GM20000 (cell line): ENCODE measurements at regions not wholly inside any gene's neighbourhood (a gene's known extent, or its start where the extent isn't known, plus 50 kb on each side); places are given as distances from the start of the nearest gene placed in this dataset.

Experiments used
- DNase-seq: peaks from one replicate; pipeline ENCODE4 v3.0.0; 2012; ENCODE audit warnings: low spot score
- TF ChIP-seq, protein P1 (sequence below): IDR thresholded peaks from 2 replicates; pipeline ENCODE4 v1.5.1; 2012; ENCODE audit warnings: mild to moderate bottlenecking, control low read depth; ENCODE audit errors: extremely low read depth, missing control alignments

DNA sequence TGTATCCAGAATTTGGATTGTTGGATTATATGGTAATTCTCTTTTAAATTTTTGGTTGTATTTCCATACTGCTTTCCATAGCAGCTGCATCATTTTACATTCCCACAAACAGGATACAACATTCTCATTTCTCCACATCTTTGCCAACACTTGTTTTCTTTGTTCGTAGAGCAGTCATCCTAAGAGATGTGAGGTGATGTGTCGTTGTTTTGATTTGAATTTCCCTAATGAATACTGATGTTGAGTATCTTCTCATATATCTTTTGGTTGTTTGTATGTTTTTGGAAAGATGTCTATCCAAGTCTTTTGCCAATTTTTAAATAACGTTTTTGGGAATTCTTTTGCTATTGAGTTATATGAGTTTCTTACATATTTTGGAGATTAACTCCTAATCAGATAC lies 93.6 kb downstream of the GMNC start:
- TF ChIP-seq, protein P1, sequence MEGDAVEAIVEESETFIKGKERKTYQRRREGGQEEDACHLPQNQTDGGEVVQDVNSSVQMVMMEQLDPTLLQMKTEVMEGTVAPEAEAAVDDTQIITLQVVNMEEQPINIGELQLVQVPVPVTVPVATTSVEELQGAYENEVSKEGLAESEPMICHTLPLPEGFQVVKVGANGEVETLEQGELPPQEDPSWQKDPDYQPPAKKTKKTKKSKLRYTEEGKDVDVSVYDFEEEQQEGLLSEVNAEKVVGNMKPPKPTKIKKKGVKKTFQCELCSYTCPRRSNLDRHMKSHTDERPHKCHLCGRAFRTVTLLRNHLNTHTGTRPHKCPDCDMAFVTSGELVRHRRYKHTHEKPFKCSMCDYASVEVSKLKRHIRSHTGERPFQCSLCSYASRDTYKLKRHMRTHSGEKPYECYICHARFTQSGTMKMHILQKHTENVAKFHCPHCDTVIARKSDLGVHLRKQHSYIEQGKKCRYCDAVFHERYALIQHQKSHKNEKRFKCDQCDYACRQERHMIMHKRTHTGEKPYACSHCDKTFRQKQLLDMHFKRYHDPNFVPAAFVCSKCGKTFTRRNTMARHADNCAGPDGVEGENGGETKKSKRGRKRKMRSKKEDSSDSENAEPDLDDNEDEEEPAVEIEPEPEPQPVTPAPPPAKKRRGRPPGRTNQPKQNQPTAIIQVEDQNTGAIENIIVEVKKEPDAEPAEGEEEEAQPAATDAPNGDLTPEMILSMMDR = no peak

DNA sequence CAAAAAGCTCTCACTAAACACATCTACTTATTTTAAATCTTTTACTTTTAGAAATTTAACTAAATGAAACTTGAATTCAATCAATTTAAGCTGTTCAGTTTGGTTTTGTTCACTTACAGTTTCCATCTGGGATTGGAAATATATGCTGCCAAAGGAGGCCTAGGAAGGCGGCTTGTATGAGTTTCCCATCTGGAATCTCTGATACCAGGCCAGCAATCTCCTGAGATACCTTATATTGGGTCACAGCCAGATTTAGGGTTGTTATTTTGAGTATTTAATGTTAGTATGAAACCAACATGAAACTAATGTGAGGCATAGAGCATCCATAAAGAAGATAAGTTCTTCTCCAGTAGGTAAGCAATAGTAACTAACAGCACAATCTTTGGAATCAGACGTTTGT lies 94.6 kb downstream of the GMNC start:
- TF ChIP-seq, protein P1 = no peak

More for the DNA sequence above, 93.6 kb downstream of the GMNC start:
- DNase-seq = no peak

DNA sequence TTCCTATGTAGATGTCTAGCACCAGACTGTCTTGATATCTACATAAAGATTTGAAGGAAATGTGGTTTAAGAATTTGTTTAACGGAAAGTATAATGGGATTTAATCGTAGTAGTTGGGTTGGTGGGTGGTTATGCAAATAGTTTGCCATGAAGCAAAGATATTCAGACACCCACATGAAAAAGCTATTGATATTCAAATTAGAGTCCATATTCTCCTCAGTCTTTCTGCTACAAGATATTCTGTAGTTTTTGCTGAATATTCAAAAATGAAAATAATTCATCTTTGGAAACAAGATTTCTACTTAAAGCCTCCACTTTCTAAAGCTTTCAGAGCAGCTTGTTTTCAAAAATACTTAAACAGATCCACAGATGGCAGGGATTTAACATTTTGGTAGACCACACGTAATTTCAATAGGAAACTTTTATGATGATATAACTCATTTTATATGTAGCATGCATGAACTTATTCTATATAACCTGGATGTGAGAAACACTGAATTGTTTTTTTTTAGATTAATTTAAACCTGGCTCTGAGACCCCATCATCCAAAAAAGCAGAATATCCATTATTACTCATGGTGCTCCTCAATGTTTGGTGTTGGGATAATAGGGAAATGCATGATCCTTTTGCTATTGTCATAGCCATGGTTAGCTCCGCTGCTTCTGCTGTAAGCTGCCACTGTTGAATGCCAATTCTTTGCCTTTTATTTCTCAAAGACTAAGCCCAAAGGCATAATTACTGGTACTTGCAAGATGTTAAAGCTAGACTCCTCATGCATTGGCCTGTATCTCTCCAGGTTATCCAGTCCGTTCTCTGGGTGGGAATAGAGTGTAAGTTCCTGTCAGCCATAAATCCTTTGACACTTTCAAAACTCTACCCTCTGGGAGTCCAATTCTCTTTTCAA lies 98.0 kb downstream of the GMNC start:
- TF ChIP-seq, protein P1 = no peak
- no peak for DNase-seq

More for the DNA sequence above, 94.6 kb downstream of the GMNC start:
- DNase-seq = no peak

DNA sequence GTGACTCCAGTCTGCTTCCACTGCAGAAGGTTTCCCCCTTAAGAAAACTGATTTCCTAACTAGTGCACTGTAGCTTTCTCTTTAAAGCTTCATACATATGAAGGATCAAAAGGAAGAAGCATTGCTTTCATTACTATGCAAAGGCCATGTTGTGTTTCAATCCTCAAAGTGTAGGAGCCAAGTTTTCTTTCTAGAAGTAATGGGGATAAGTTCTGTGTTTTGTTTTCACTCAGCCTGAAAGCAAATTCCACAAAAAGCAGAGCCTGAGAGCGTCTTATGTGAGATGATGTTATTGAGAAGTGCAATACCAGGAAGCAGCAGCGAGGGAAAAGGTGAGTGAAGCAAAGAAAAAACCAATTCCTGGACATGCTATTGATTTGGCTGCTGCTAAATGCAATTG lies 99.7 kb downstream of the GMNC start:
- no peak for DNase-seq
- TF ChIP-seq, protein P1 = no peak

DNA sequence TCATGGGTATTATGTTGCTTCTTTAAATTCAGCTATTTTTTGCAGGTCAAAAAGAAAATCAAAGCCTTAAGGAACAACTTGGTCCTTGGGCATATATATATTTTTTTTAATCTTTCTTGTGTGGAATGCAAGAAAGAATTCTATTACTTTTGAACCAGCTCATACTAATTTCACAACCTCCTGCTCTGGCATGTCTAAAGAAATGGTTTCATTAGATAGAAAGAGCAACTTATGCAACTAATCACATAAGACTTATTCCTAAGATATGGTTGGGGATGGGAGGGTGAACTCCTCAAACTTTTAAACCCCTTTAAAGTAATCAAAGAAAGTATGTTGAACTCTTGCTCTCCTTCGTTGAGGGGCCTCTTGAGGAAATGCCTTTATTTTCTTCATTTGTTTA lies 114.9 kb downstream of the GMNC start:
- TF ChIP-seq, protein P1 = no peak
- DNase-seq = no peak

DNA sequence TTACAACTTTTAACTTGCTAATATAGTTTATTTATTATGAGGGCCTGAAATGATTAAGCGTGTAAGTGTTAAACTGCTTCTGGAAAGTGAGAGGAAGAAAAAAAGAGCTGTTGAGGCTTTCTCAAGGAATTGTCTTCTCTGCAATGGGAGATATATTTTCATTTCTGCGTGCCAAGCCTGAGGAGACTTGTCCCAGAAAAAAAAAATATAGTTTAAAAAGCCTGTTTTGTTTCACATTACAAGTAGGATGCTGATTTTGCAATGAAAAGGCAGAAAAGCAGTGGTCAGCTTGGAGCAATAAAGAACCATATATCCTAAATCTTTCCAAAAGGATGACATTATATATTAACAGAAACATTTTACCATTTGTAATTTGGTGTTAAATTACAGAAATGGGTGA lies 115.5 kb downstream of the GMNC start:
- TF ChIP-seq, protein P1 = no peak

DNA sequence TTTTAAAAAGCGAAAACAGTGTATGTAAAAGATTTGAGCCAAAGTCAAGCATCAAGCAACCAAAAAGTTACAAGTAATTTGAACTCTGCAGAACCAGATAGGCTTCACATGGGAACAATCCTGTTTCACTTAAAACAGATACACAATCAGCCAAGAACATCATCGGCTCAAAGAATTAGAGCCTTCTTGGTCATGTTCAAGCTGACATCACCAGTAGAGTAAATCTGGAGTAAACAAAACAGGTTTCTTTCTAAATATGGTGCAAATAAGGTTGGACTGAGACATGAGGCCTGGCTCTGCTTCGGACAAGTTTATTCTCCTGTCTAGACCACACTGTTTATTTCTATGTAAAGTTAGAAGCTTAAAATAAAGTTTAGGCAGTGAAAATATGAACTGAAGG lies 116.0 kb downstream of the GMNC start:
- TF ChIP-seq, protein P1 = no peak
- no peak for DNase-seq

More for the DNA sequence above, 115.5 kb downstream of the GMNC start:
- no peak for DNase-seq
